Mesothelial cell of epicardium (in vitro differentiated cells): ENCODE measurements at regions not wholly inside any gene's neighbourhood (a gene's known extent, or its start where the extent isn't known, plus 50 kb on each side); places are given as distances from the start of the nearest gene placed in this dataset.
"Not testable (repeated sequence)": the region's sequence is repeated elsewhere in the genome, so short reads cannot be mapped to it uniquely, and the experiment has no call there.

Experiments
- DNase-seq, 2 experiments: peaks; one replicate each; pipeline ENCODE4 v3.0.0; 2021; ENCODE audit warnings: low spot score in 2 of 2; ENCODE audit not compliant: unreplicated experiment in 2 of 2
- H3K27ac Mint-ChIP-seq: 2 replicates; pipeline ENCODE4 v1.8.0; 2021; ENCODE audit warnings: mixed read lengths
- H3K27me3 Mint-ChIP-seq: 2 replicates; pipeline ENCODE4 v1.8.0; 2021; ENCODE audit warnings: low read depth, mixed read lengths
- H3K36me3 Mint-ChIP-seq: 2 replicates; pipeline ENCODE4 v1.8.0; 2021; ENCODE audit warnings: mixed read lengths
- H3K4me1 Mint-ChIP-seq: 2 replicates; pipeline ENCODE4 v1.8.0; 2021; ENCODE audit warnings: mixed read lengths
- H3K4me3 Mint-ChIP-seq: 2 replicates; pipeline ENCODE4 v1.8.0; 2021; ENCODE audit warnings: mild to moderate bottlenecking, moderate library complexity, mixed read lengths
- H3K9me3 Mint-ChIP-seq: 2 replicates; pipeline ENCODE4 v1.8.0; 2021; ENCODE audit warnings: mixed read lengths
- CTCF ChIP-seq: fragments of 200-600 bp; sonication (generic); IDR thresholded peaks from one replicate; pipeline ENCODE4 v1.5.0; 2021; ENCODE audit warnings: antibody characterized with exemption; ENCODE audit not compliant: unreplicated experiment

DNA sequence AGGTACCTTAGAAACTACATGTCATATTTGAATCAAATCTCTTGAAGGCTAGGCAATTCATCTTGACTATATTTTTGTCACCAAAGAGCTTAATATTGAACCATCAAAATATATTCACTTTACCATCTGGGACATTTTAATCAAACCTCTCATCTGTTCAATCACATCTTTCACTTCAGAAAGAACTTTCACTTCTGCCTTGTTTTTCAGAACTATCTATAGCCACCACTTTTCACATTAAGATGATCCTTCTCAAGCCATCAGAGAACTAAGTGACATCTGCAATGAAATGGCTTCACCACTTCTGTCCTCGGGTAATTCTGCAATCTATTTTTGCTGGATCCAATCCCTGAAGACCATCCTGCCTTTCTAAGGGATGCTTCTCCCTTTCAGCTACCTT is 57.8 kb downstream of the OR2B2 start:
- Mint-ChIP-seq H3K9me3 (peaks cover 5% of the 10 kb centered on the region), H3K27ac (no peak overlapping the region), H3K4me1 (no peaks in the 10 kb centered on the region), H3K36me3 (peaks cover 3% of the 10 kb centered on the region), H3K4me3 (no peak overlapping the region), H3K27me3 (no peaks in the 10 kb centered on the region)
- no peak for DNase-seq
- no peak for TF ChIP-seq CTCF

DNA sequence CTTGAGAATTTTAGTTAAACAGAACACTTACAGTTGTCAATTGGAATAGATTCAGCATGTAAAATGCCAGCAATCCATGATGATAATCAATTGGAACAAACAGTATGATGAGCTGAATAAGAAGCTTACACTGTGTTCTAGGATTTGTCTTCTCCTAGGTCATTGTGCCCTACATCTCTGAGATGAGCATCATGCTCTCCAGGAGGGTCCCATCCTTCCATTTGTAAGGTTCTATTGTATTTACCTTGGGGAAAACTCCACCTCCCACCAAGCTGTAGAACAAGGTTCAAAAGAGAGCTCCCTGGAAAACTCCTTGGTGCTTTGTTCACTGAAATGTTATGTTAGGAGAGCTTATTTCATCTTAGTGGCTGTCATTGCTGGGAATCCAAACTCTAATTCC is 60.8 kb downstream of the OR2B2 start:
- Mint-ChIP-seq H3K9me3 (peaks cover 5% of the 10 kb centered on the region), H3K4me3 (no peak overlapping the region), H3K27ac (no peak overlapping the region), H3K36me3 (peaks cover 3% of the 10 kb centered on the region), H3K27me3 (no peaks in the 10 kb centered on the region), H3K4me1 (no peaks in the 10 kb centered on the region)
- DNase-seq: no peak
- no peak for TF ChIP-seq CTCF

GRCh38 chr6:27849001-27849400 is 63.2 kb downstream of the OR2B2 start:
- H3K4me3 Mint-ChIP-seq: not testable (repeated sequence)

DNA sequence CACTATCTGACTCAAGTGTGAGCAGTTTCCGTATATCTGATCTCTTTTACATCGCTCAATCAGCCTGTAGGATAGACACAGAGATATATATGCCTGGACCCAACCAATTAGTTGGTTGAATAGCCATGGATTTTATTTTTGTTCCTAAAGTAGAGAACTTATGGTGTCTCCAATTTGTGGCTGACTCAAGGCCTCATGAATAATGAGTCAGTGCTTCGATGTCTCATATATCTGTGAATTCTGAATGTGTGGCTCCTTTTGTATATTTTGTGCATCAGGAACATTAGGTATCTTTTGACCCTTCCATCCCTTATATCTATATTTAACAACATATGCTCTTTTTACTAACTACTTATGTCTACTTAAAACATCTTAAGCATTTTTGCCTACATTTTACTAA is 64.5 kb downstream of the OR2B2 start:
- no peaks in the 10 kb centered on the region for H3K36me3 Mint-ChIP-seq
- DNase-seq: no peak
- TF ChIP-seq CTCF: no peak
- no peaks in the 10 kb centered on the region for H3K27me3 Mint-ChIP-seq
- no peaks in the 10 kb centered on the region for H3K4me1 Mint-ChIP-seq
- H3K27ac Mint-ChIP-seq: no peak overlapping the region
- no peak overlapping the region for H3K4me3 Mint-ChIP-seq
- no peaks in the 10 kb centered on the region for H3K9me3 Mint-ChIP-seq

More at GRCh38 chr6:27849001-27849400, 63.2 kb downstream of the OR2B2 start:
- not testable (repeated sequence) for H3K27me3 Mint-ChIP-seq, H3K4me1 Mint-ChIP-seq, DNase-seq, H3K36me3 Mint-ChIP-seq, H3K9me3 Mint-ChIP-seq, H3K27ac Mint-ChIP-seq

GRCh38 chr6:27840572-27840971 is 71.6 kb downstream of the OR2B2 start:
- DNase-seq: no peak
- no peaks in the 10 kb centered on the region for H3K36me3 Mint-ChIP-seq
- H3K4me3 Mint-ChIP-seq: no peak overlapping the region
- H3K27me3 Mint-ChIP-seq: no peaks in the 10 kb centered on the region
- H3K27ac Mint-ChIP-seq: no peak overlapping the region
- H3K4me1 Mint-ChIP-seq: peaks cover 14% of the 10 kb centered on the region
- no peaks in the 10 kb centered on the region for H3K9me3 Mint-ChIP-seq
- no peak for TF ChIP-seq CTCF

DNA sequence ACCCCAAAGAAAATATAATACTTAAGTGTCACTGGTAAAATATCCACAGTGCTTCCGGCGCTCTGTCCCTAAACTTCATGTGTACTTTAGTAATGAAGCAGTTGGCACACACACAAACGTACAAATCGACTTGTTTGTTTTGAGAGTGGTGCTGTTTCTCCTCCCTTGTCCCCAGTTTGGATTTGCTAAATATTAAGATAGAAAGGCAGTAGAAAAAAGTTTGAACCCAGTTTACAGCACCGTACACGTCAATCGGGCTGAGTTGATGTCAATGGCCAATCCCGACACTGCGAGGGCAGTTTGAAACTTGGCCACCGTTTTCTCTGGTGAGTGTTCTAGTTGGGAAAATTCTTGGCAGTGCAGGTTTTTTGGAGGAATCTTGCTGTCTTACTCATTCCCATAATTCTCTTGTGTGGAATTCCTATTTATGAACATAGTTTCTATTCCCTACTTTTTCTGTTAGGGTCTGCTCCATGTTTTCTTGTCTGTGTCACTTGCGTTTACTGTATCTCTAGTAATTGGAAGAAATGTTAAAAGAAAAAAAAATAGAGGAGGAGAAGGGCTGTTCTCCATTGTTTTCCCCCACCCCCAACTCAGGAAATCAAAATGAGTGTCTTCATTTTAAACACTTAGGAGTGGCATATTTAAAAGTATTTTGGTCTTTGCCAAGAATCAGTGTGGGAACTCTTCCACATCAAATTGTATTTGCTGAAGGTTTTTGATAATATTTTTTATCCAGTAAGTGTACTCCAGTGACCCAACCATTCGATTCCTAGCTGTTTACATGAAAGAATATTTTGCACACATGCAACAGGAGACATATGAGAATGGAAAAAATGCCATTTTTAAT is 72.3 kb downstream of the OR2B2 start:
- Mint-ChIP-seq H3K27ac (no peak overlapping the region), H3K36me3 (no peaks in the 10 kb centered on the region), H3K27me3 (no peaks in the 10 kb centered on the region), H3K9me3 (no peaks in the 10 kb centered on the region), H3K4me1 (peaks cover 19% of the 10 kb centered on the region), H3K4me3 (no peak overlapping the region)
- no peak for TF ChIP-seq CTCF
- no peak for DNase-seq
